SK-N-MC (cell line): ENCODE measurements at regions not wholly inside any gene's neighbourhood (a gene's known extent, or its start where the extent isn't known, plus 50 kb on each side); places are given as distances from the start of the nearest gene placed in this dataset.

ENCODE experiments used
- EZH2 ChIP-seq: fragments of 200-600 bp; sonication (generic); IDR thresholded peaks from one replicate; pipeline ENCODE4 v1.6.1; 2017; ENCODE audit warnings: antibody characterized with exemption
- FOXP2 ChIP-seq: optimal IDR thresholded peaks from 2 replicates; pipeline ENCODE3; 2011; ENCODE audit warnings: mild to moderate bottlenecking, moderate library complexity; ENCODE audit not compliant: insufficient read depth; ENCODE audit errors: extremely low read length, control extremely low read depth
- POLR2AphosphoS5 ChIP-seq: IDR thresholded peaks from 2 replicates; pipeline ENCODE4 v1.6.1; 2012; ENCODE audit warnings: mild to moderate bottlenecking, low read depth, low read length, borderline replicate concordance

DNA sequence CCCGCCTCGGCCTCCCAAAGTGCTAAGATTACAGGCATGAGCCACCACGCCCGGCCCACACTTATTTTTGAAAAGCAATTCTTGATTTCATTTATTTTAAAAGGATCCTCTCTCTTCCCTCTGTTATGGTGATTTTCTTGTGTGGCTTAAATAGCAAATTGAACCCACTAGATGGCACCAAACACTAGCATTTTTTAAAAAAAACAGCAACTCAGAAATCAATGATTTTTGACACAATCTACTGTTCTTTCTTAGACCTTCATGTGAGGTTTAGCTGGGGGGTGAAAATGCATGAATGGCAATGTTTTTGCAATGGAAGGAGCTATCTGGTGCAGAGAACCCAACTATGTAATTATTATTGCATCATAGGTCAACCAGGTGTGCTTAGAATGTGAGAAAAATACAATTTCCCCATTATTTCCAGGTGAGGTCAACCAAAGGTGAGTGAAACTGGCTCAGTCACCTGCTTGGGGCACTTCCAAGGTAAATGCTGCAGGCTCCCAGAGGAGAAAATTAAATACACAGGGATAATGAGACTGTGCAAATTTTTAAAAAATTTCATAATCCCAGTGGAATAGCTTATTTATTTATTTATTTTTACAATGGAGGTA lies 226.7 kb upstream of the PRKX start:
- TF ChIP-seq POLR2AphosphoS5 (no peak), EZH2 (no peak), FOXP2 (no peak)
